H9 (cell line): ENCODE measurements at regions not wholly inside any gene's neighbourhood (a gene's known extent, or its start where the extent isn't known, plus 50 kb on each side); places are given as distances from the start of the nearest gene placed in this dataset.

Experiments
- DNase-seq: peaks from one replicate; pipeline ENCODE4 v3.0.0-alpha.2; 2017
- H2AFZ ChIP-seq: one replicate; pipeline ENCODE4 v1.6.1; 2013; ENCODE audit warnings: mild to moderate bottlenecking, low read length, control low read depth, moderate library complexity
- H2AK5ac ChIP-seq: 2 replicates; pipeline ENCODE4 v1.6.1; 2013; ENCODE audit warnings: low read length, control low read depth, mixed read lengths; ENCODE audit not compliant: insufficient read length
- H2BK120ac ChIP-seq: one replicate; pipeline ENCODE4 v1.6.1; 2013; ENCODE audit warnings: low read depth, mild to moderate bottlenecking, low read length, control low read depth, inconsistent platforms; ENCODE audit not compliant: poor library complexity, severe bottlenecking
- H2BK12ac ChIP-seq: 2 replicates; pipeline ENCODE4 v1.6.1; 2013; ENCODE audit warnings: low read length, control low read depth, mixed read lengths, low read depth; ENCODE audit not compliant: insufficient read length
- H2BK15ac ChIP-seq: 2 replicates; pipeline ENCODE4 v1.6.1; 2013; ENCODE audit warnings: low read depth, low read length, control low read depth
- H2BK20ac ChIP-seq: one replicate; pipeline ENCODE4 v1.6.1; 2013; ENCODE audit warnings: low read depth, mild to moderate bottlenecking, low read length, control low read depth, inconsistent platforms; ENCODE audit not compliant: poor library complexity, severe bottlenecking
- H2BK5ac ChIP-seq: 2 replicates; pipeline ENCODE4 v1.6.1; 2013; ENCODE audit warnings: low read length, control low read depth, mixed read lengths; ENCODE audit not compliant: insufficient read length
- H3K14ac ChIP-seq: 2 replicates; pipeline ENCODE4 v1.6.1; 2013; ENCODE audit warnings: low read length, control low read depth; ENCODE audit not compliant: insufficient read depth
- H3K18ac ChIP-seq: 2 replicates; pipeline ENCODE4 v1.6.1; 2013; ENCODE audit warnings: low read depth, mild to moderate bottlenecking, mixed read lengths, low read length, control low read depth; ENCODE audit not compliant: insufficient read length
- H3K23ac ChIP-seq: 2 replicates; pipeline ENCODE4 v1.6.1; 2013; ENCODE audit warnings: low read length, control low read depth, mixed read lengths, low read depth; ENCODE audit not compliant: insufficient read length
- H3K23me2 ChIP-seq: 2 replicates; pipeline ENCODE4 v1.6.1; 2013; ENCODE audit warnings: low read depth, mild to moderate bottlenecking, mixed read lengths, low read length, control low read depth; ENCODE audit not compliant: insufficient read length, poor library complexity, severe bottlenecking
- H3K27ac ChIP-seq: 2 replicates; pipeline ENCODE4 v1.5.1; 2013; ENCODE audit warnings: low read length, control low read depth, mixed read lengths, low read depth; ENCODE audit not compliant: insufficient read length
- H3K27me3 ChIP-seq: 2 replicates; pipeline ENCODE4 v1.6.1; 2013; ENCODE audit warnings: low read length, control low read depth, inconsistent platforms; ENCODE audit not compliant: insufficient read depth
- H3K4ac ChIP-seq: 2 replicates; pipeline ENCODE4 v1.6.1; 2013; ENCODE audit warnings: low read depth, mild to moderate bottlenecking, control low read depth, inconsistent platforms, low read length, moderate library complexity
- H3K4me1 ChIP-seq: 2 replicates; pipeline ENCODE4 v1.6.1; 2013; ENCODE audit warnings: low read length, control low read depth, inconsistent platforms; ENCODE audit not compliant: insufficient read depth
- H3K4me2 ChIP-seq: 2 replicates; pipeline ENCODE4 v1.6.1; 2013; ENCODE audit warnings: low read length, control low read depth, mixed read lengths; ENCODE audit not compliant: insufficient read length, insufficient read depth
- H3K56ac ChIP-seq: 2 replicates; pipeline ENCODE4 v1.6.1; 2013; ENCODE audit warnings: low read depth, mild to moderate bottlenecking, mixed read lengths, low read length, control low read depth; ENCODE audit not compliant: insufficient read length
- H3K79me1 ChIP-seq: 2 replicates; pipeline ENCODE4 v1.6.1; 2013; ENCODE audit warnings: low read depth, mild to moderate bottlenecking, moderate library complexity, low read length, control low read depth, inconsistent platforms; ENCODE audit not compliant: insufficient read depth, poor library complexity, severe bottlenecking
- H3K79me2 ChIP-seq: 2 replicates; pipeline ENCODE4 v1.6.1; 2013; ENCODE audit warnings: low read length, control low read depth, inconsistent platforms; ENCODE audit not compliant: insufficient read depth
- H3K9ac ChIP-seq: 2 replicates; pipeline ENCODE4 v1.6.1; 2013; ENCODE audit warnings: low read length, control low read depth, mixed read lengths; ENCODE audit not compliant: insufficient read length; ENCODE audit errors: extremely low read depth
- H3K9me3 ChIP-seq: one replicate; pipeline ENCODE4 v1.6.1; 2013; ENCODE audit warnings: low read depth, low read length, inconsistent platforms; ENCODE audit not compliant: control insufficient read depth
- H3T11ph ChIP-seq: one replicate; pipeline ENCODE4 v1.6.1; 2013; ENCODE audit warnings: mild to moderate bottlenecking, low read length, control low read depth, inconsistent platforms
- H4K20me1 ChIP-seq: one replicate; pipeline ENCODE4 v1.6.1; 2013; ENCODE audit not compliant: control insufficient read depth, insufficient read length, insufficient read depth
- H4K5ac ChIP-seq: 2 replicates; pipeline ENCODE4 v1.6.1; 2013; ENCODE audit warnings: low read depth, mild to moderate bottlenecking, mixed read lengths, low read length, control low read depth; ENCODE audit not compliant: insufficient read length
- H4K8ac ChIP-seq: replicated peaks from 2 replicates; pipeline ENCODE4 v1.6.1; 2013; ENCODE audit warnings: low read length, control low read depth, mixed read lengths, low read depth; ENCODE audit not compliant: insufficient read length
- H4K91ac ChIP-seq: 2 replicates; pipeline ENCODE4 v1.6.1; 2013; ENCODE audit warnings: low read depth, mild to moderate bottlenecking, moderate library complexity, mixed read lengths, low read length, control low read depth; ENCODE audit not compliant: insufficient read length
- H3K27ac Mint-ChIP-seq, 3 experiments: 2 replicates in 2 of 3; 3 replicates in 1 of 3; pipeline ENCODE4 v1.8.0; 2020 to 2021; ENCODE audit warnings: mixed read lengths in 3 of 3, mild to moderate bottlenecking in 1 of 3, moderate library complexity in 1 of 3
- H3K27me3 Mint-ChIP-seq: 2 replicates; pipeline ENCODE4 v1.8.0; 2021; ENCODE audit warnings: low read depth, mild to moderate bottlenecking, moderate library complexity, mixed read lengths
- H3K36me3 Mint-ChIP-seq, 3 experiments: 2 replicates in 2 of 3; 3 replicates in 1 of 3; pipeline ENCODE4 v1.8.0; 2020 to 2021; ENCODE audit warnings: low read depth in 3 of 3, mixed read lengths in 3 of 3; ENCODE audit not compliant: insufficient read depth in 1 of 3
- H3K4me1 Mint-ChIP-seq, 2 experiments: 2 replicates each; pipeline ENCODE4 v1.8.0; 2020; ENCODE audit warnings: mixed read lengths in 2 of 2
- H3K4me3 Mint-ChIP-seq, 2 experiments: 2 replicates in 1 of 2; 3 replicates in 1 of 2; pipeline ENCODE4 v1.8.0; 2020 to 2021; ENCODE audit warnings: mild to moderate bottlenecking in 2 of 2, mixed read lengths in 2 of 2, moderate library complexity in 1 of 2
- H3K9me3 Mint-ChIP-seq, 2 experiments: 2 replicates in 1 of 2; 3 replicates in 1 of 2; pipeline ENCODE4 v1.8.0; 2020; ENCODE audit warnings: mild to moderate bottlenecking in 2 of 2, mixed read lengths in 2 of 2, moderate library complexity in 1 of 2
- WGBS: extraction: QIAGEN DNeasy Blood & Tissue Kit; methylation state at CpG from one replicate; pipeline ENCODE4 v1.1.7; 2013; ENCODE audit warnings: missing lambda C conversion rate, low lambda C conversion rate, mixed read lengths; ENCODE audit not compliant: insufficient read length; ENCODE audit errors: extremely low coverage; 5-methylcytosine and 5-hydroxymethylcytosine counted together
- TF ChIP-seq, protein P1 (sequence below): fragments of 200-600 bp; sonication (generic); conservative IDR thresholded peaks from 3 replicates; pipeline ENCODE4 v1.8.0; 2021; ENCODE audit warnings: antibody characterized with exemption, mild to moderate bottlenecking

DNA sequence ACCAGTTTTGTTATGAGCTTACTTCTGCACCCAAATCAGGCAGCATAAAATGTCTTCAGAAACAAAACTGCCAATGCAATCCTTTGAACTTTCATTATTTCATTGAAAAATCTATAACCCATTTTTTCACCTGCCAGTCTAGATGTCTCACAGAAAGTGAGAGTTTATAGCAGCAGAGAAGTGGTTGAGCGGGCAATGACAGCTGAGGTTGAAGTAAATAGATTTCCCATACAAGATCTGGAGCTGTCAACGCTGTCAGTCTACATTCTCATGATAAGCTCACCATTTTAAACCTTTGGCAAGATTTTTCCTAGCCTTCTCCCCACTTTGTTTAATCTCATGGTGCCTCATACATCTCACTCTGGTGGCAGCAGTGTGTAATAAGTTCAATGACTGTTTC is 1144.9 kb upstream of the PCDH9 start:
- H3K9ac ChIP-seq, result no peak overlapping the region

More for the DNA sequence above, 1144.9 kb upstream of the PCDH9 start:
- H3K27ac Mint-ChIP-seq, result no peak overlapping the region
- H2BK120ac ChIP-seq, result no peak overlapping the region
- no peaks in the 10 kb centered on the region for H4K20me1 ChIP-seq
- H2AK5ac ChIP-seq, result no peak overlapping the region
- no peak overlapping the region for H2BK15ac ChIP-seq
- H3K27me3 Mint-ChIP-seq, result no peaks in the 10 kb centered on the region
- H3K79me2 ChIP-seq, result no peaks in the 10 kb centered on the region
- no peak overlapping the region for H3K23ac ChIP-seq
- H3K27ac ChIP-seq, result no peak overlapping the region
- H4K5ac ChIP-seq, result no peak overlapping the region
- H3K4ac ChIP-seq, result no peak overlapping the region
- H4K91ac ChIP-seq, result no peak overlapping the region
- no peaks in the 10 kb centered on the region for H3K4me1 ChIP-seq
- no peaks in the 10 kb centered on the region for H3K9me3 Mint-ChIP-seq
- H3K36me3 Mint-ChIP-seq, result no peaks in the 10 kb centered on the region
- no peaks in the 10 kb centered on the region for H3K23me2 ChIP-seq
- no peaks in the 10 kb centered on the region for H3K9me3 ChIP-seq
- H2BK12ac ChIP-seq, result no peak overlapping the region
- H3K4me1 Mint-ChIP-seq, result no peaks in the 10 kb centered on the region
- WGBS, result no CpG with 5 or more reads among the region's 2 CpGs
- no peak overlapping the region for H3K4me3 Mint-ChIP-seq
- no peak overlapping the region for H2AFZ ChIP-seq
- TF ChIP-seq, protein P1, sequence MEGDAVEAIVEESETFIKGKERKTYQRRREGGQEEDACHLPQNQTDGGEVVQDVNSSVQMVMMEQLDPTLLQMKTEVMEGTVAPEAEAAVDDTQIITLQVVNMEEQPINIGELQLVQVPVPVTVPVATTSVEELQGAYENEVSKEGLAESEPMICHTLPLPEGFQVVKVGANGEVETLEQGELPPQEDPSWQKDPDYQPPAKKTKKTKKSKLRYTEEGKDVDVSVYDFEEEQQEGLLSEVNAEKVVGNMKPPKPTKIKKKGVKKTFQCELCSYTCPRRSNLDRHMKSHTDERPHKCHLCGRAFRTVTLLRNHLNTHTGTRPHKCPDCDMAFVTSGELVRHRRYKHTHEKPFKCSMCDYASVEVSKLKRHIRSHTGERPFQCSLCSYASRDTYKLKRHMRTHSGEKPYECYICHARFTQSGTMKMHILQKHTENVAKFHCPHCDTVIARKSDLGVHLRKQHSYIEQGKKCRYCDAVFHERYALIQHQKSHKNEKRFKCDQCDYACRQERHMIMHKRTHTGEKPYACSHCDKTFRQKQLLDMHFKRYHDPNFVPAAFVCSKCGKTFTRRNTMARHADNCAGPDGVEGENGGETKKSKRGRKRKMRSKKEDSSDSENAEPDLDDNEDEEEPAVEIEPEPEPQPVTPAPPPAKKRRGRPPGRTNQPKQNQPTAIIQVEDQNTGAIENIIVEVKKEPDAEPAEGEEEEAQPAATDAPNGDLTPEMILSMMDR, result no peak
- no peak overlapping the region for H3K18ac ChIP-seq
- no peak overlapping the region for H2BK20ac ChIP-seq
- no peak overlapping the region for H3T11ph ChIP-seq
- H3K4me2 ChIP-seq, result no peak overlapping the region
- H2BK5ac ChIP-seq, result no peak overlapping the region
- H3K79me1 ChIP-seq, result no peaks in the 10 kb centered on the region
- H3K27me3 ChIP-seq, result no peaks in the 10 kb centered on the region
- DNase-seq, result no peak
- H3K14ac ChIP-seq, result no peak overlapping the region
- no peak overlapping the region for H3K56ac ChIP-seq
- H4K8ac ChIP-seq, result no peak overlapping the region
